GM19239 (cell line): ENCODE measurements at regions not wholly inside any gene's neighbourhood (a gene's known extent, or its start where the extent isn't known, plus 50 kb on each side); places are given as distances from the start of the nearest gene placed in this dataset.
A peak's percentile ranks its signal among the peaks of the same experiment; 100 is the strongest.
"Not testable (repeated sequence)": the region's sequence is repeated elsewhere in the genome, so short reads cannot be mapped to it uniquely, and the experiment has no call there.

Experiments
- DNase-seq: peaks from one replicate; pipeline ENCODE4 v3.0.0; 2011; ENCODE audit warnings: low spot score; ENCODE audit not compliant: insufficient read length
- FAIRE-seq: peaks from 2 replicates; lab custom pipeline; 2011; peaks lifted over from hg19 to GRCh38; lab: Jason Lieb, UNC

GRCh38 chr5:44935262-44935661 is 126.5 kb downstream of the MRPS30 start:
- peak; percentile 40 for FAIRE-seq
- DNase-seq, result no peak

- no peak for FAIRE-seq
- no peak for DNase-seq
These were observed 127.1 kb downstream of the MRPS30 start for GRCh38 chr5:44935871-44936270.

GRCh38 chr5:44942524-44943001 is 133.8 kb downstream of the MRPS30 start:
- FAIRE-seq (no peak), DNase-seq (no peak)

- DNase-seq (no peak), FAIRE-seq (no peak)
These were observed 134.9 kb downstream of the MRPS30 start for GRCh38 chr5:44943647-44944046.

- DNase-seq (no peak), FAIRE-seq (no peak)
These were observed 137.0 kb downstream of the MRPS30 start for GRCh38 chr5:44945743-44946142.

GRCh38 chr5:44949687-44950086 is 140.9 kb downstream of the MRPS30 start:
- FAIRE-seq (no peak), DNase-seq (no peak)

GRCh38 chr5:44951371-44951770 is 142.6 kb downstream of the MRPS30 start:
- FAIRE-seq, result no peak
- DNase-seq, result no peak

GRCh38 chr5:44952376-44952775 is 143.6 kb downstream of the MRPS30 start:
- no peak for FAIRE-seq
- no peak for DNase-seq

GRCh38 chr5:44953078-44953477 is 144.3 kb downstream of the MRPS30 start:
- DNase-seq, result no peak
- peak; percentile 26 for FAIRE-seq

- DNase-seq, FAIRE-seq: not testable (repeated sequence)
These were observed 150.3 kb downstream of the MRPS30 start for GRCh38 chr5:44958943-44959454.

- no peak for FAIRE-seq
These were observed 161.1 kb downstream of the MRPS30 start for GRCh38 chr5:44969825-44970224.

GRCh38 chr5:44970963-44971362 is 162.2 kb downstream of the MRPS30 start:
- not testable (repeated sequence) for FAIRE-seq

More at GRCh38 chr5:44969825-44970224, 161.1 kb downstream of the MRPS30 start:
- no peak for DNase-seq

GRCh38 chr5:44974813-44975212 is 166.1 kb downstream of the MRPS30 start:
- FAIRE-seq, result no peak
- DNase-seq, result no peak

More at GRCh38 chr5:44970963-44971362, 162.2 kb downstream of the MRPS30 start:
- DNase-seq, result not testable (repeated sequence)

- no peak for FAIRE-seq
- DNase-seq, result no peak
These were observed 173.0 kb downstream of the MRPS30 start for GRCh38 chr5:44981708-44982107.

- DNase-seq, result no peak
- FAIRE-seq, result no peak
These were observed 174.3 kb downstream of the MRPS30 start for GRCh38 chr5:44983006-44983405.

GRCh38 chr5:44987026-44987425 is 178.3 kb downstream of the MRPS30 start:
- DNase-seq (no peak), FAIRE-seq (no peak)

- DNase-seq, result no peak
- FAIRE-seq, result no peak
These were observed 182.9 kb downstream of the MRPS30 start for GRCh38 chr5:44991693-44992092.

GRCh38 chr5:44993286-44993685 is 184.5 kb downstream of the MRPS30 start:
- DNase-seq (no peak), FAIRE-seq (no peak)

GRCh38 chr5:44997506-44997905 is 188.8 kb downstream of the MRPS30 start:
- DNase-seq (no peak), FAIRE-seq (no peak)

GRCh38 chr5:45007102-45007501 is 198.4 kb downstream of the MRPS30 start:
- FAIRE-seq, DNase-seq: not testable (repeated sequence)

- DNase-seq (no peak), FAIRE-seq (no peak)
These were observed 208.8 kb downstream of the MRPS30 start for GRCh38 chr5:45017568-45017967.

GRCh38 chr5:45029553-45029952 is 220.8 kb downstream of the MRPS30 start:
- FAIRE-seq (no peak), DNase-seq (no peak)
